ENCODE measurements at regions not wholly inside any gene's neighbourhood (a gene's known extent, or its start where the extent isn't known, plus 50 kb on each side); places are given as distances from the start of the nearest gene placed in this dataset.

DNA sequence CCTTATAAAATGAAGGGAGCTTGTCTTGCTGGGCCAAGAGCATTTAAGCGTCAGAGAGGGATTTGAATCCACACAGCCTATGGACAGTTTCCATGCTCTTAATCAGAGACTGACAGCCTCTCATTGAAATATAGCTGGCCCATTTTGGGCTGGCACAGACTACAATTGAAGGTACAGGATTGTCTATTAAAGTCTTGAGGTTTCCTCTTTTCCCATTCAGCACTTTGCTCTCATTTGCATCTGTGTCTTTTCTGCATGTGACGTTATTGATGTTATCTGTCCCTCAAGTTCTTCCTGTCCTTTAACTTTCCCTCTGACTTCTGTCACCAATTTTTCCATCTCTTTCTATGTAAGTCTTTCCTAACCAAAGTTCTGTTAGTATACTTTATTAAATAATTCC lies 133.3 kb upstream of the SFRP2 start (continued):
- TF ChIP-seq, protein P1, sequence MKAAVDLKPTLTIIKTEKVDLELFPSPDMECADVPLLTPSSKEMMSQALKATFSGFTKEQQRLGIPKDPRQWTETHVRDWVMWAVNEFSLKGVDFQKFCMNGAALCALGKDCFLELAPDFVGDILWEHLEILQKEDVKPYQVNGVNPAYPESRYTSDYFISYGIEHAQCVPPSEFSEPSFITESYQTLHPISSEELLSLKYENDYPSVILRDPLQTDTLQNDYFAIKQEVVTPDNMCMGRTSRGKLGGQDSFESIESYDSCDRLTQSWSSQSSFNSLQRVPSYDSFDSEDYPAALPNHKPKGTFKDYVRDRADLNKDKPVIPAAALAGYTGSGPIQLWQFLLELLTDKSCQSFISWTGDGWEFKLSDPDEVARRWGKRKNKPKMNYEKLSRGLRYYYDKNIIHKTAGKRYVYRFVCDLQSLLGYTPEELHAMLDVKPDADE (IDR thresholded peaks at IDR 0.05), result no peak

DNA sequence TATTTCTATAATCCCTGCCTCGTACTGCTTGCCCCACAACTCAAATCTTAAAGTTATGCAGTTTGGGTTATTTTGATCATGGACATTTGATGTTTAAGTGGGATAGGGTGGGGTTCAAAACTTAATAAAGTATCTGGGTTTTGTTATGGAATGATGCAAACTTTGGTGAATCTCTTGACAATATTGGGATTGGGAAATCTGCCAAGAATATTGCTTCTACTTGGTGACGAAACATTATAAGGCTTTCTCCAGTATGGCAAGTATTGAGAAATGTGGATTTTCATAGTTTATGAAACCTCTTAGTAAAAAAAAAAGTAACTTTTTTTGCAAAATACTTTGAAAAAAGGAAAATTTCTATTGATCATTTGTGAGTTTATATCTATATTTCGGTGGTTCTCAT lies 130.8 kb upstream of the SFRP2 start:
- Mint-ChIP-seq H3K27me3 (ENCODE audit: insufficient read depth, low read depth, poor library complexity) (no peaks in the 10 kb centered on the region), H3K4me3 (no peak overlapping the region), H3K4me1 (no peaks in the 10 kb centered on the region), H3K27ac (no peak overlapping the region), H3K9me3 (no peaks in the 10 kb centered on the region), H3K36me3 (ENCODE audit: low read depth) (no peaks in the 10 kb centered on the region)
- Histone ChIP-seq H2AFZ (no peak overlapping the region), H4K20me1 (replicated peaks; ENCODE audit: insufficient read depth) (no peaks in the 10 kb centered on the region), H3F3A (replicated peaks; ENCODE audit: low read depth) (no peaks in the 10 kb centered on the region), H3K9me2 (ENCODE audit: insufficient read depth) (peaks cover 9% of the 10 kb centered on the region; the same call in 1 of the 2 replicates), H3K4me2 (no peak overlapping the region), H3K4me1 (ENCODE audit: insufficient read depth) (no peaks in the 10 kb centered on the region), H3K79me2 (replicated peaks; ENCODE audit: insufficient read depth) (no peaks in the 10 kb centered on the region), H3K27ac (ENCODE audit: low read depth) (no peak overlapping the region), H3K4me3 (no peak overlapping the region), H3K36me3 (ENCODE audit: insufficient read depth) (no peaks in the 10 kb centered on the region), H3K27me3 (ENCODE audit: insufficient read depth) (no peaks in the 10 kb centered on the region)
- DNase-seq (ENCODE audit: low spot score), result no peak
- TF ChIP-seq EZH2phosphoT487 (IDR thresholded peaks at IDR 0.05; ENCODE audit: unreplicated experiment) (no peak), JUNB (IDR thresholded peaks at IDR 0.05; ENCODE audit: unreplicated experiment) (no peak), NANOG (IDR thresholded peaks at IDR 0.05; ENCODE audit: borderline replicate concordance) (no peak), STAT1 (IDR thresholded peaks at IDR 0.05; ENCODE audit: unreplicated experiment) (no peak), EZH2 (IDR thresholded peaks at IDR 0.05; ENCODE audit: low read depth, unreplicated experiment) (no peak), ZNF331 (CRISPR knock-in tag; IDR thresholded peaks at IDR 0.05; ENCODE audit: low read depth) (no peak)
- TF ChIP-seq, protein P2, sequence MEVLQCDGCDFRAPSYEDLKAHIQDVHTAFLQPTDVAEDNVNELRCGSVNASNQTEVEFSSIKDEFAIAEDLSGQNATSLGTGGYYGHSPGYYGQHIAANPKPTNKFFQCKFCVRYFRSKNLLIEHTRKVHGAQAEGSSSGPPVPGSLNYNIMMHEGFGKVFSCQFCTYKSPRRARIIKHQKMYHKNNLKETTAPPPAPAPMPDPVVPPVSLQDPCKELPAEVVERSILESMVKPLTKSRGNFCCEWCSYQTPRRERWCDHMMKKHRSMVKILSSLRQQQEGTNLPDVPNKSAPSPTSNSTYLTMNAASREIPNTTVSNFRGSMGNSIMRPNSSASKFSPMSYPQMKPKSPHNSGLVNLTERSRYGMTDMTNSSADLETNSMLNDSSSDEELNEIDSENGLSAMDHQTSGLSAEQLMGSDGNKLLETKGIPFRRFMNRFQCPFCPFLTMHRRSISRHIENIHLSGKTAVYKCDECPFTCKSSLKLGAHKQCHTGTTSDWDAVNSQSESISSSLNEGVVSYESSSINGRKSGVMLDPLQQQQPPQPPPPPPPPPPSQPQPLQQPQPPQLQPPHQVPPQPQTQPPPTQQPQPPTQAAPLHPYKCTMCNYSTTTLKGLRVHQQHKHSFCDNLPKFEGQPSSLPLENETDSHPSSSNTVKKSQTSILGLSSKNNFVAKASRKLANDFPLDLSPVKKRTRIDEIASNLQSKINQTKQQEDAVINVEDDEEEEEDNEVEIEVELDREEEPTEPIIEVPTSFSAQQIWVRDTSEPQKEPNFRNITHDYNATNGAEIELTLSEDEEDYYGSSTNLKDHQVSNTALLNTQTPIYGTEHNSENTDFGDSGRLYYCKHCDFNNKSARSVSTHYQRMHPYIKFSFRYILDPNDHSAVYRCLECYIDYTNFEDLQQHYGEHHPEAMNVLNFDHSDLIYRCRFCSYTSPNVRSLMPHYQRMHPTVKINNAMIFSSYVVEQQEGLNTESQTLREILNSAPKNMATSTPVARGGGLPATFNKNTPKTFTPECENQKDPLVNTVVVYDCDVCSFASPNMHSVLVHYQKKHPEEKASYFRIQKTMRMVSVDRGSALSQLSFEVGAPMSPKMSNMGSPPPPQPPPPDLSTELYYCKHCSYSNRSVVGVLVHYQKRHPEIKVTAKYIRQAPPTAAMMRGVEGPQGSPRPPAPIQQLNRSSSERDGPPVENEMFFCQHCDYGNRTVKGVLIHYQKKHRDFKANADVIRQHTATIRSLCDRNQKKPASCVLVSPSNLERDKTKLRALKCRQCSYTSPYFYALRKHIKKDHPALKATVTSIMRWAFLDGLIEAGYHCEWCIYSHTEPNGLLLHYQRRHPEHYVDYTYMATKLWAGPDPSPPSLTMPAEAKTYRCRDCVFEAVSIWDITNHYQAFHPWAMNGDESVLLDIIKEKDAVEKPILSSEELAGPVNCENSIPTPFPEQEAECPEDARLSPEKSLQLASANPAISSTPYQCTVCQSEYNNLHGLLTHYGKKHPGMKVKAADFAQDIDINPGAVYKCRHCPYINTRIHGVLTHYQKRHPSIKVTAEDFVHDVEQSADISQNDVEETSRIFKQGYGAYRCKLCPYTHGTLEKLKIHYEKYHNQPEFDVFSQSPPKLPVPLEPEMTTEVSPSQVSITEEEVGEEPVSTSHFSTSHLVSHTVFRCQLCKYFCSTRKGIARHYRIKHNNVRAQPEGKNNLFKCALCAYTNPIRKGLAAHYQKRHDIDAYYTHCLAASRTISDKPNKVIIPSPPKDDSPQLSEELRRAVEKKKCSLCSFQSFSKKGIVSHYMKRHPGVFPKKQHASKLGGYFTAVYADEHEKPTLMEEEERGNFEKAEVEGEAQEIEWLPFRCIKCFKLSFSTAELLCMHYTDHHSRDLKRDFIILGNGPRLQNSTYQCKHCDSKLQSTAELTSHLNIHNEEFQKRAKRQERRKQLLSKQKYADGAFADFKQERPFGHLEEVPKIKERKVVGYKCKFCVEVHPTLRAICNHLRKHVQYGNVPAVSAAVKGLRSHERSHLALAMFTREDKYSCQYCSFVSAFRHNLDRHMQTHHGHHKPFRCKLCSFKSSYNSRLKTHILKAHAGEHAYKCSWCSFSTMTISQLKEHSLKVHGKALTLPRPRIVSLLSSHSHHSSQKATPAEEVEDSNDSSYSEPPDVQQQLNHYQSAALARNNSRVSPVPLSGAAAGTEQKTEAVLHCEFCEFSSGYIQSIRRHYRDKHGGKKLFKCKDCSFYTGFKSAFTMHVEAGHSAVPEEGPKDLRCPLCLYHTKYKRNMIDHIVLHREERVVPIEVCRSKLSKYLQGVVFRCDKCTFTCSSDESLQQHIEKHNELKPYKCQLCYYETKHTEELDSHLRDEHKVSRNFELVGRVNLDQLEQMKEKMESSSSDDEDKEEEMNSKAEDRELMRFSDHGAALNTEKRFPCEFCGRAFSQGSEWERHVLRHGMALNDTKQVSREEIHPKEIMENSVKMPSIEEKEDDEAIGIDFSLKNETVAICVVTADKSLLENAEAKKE (CRISPR knock-in tag; IDR thresholded peaks at IDR 0.05), result no peak
- TF ChIP-seq, protein P1 (IDR thresholded peaks at IDR 0.05), result no peak
- ATAC-seq, result no peak
